GM13977 (cell line): ENCODE measurements at regions not wholly inside any gene's neighbourhood (a gene's known extent, or its start where the extent isn't known, plus 50 kb on each side); places are given as distances from the start of the nearest gene placed in this dataset.

ENCODE experiments used
- DNase-seq: peaks from one replicate; pipeline ENCODE4 v3.0.0; 2012; ENCODE audit warnings: low spot score
- in situ Hi-C: fragments of 300-500 bp; cut with MboI; formaldehyde crosslinking; loops from one replicate; pipeline ENCODE4 v1.12.0; 2022; ENCODE audit warnings: low sequenced_read_pairs, low pct_unique_long_range_greater_than_20kb, mixed read lengths, inconsistent platforms; ENCODE audit not compliant: unreplicated experiment
- TF ChIP-seq, protein P1 (sequence below): IDR thresholded peaks from 2 replicates; pipeline ENCODE4 v1.5.1; 2012; ENCODE audit warnings: mild to moderate bottlenecking, control low read depth; ENCODE audit not compliant: insufficient read depth; ENCODE audit errors: extremely low read depth, missing control alignments

DNA sequence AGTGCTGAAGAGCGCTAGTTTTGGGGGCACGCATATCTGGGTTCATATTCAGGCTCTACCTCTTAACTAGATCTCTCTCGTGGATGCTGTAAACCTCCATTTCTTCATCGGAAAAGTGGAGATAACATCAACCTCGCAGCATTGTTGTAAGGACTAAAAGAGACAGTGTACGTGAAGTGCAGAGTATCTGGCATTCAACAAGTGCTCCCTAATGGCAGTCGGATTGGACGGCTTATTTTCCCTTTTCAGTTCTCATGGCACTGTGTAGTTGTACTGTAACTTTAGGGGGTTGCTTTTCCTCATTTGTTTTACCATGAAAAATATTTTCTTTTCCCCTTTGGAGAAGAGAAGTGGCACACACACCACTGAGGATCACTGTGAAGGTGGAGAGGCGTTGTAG, 51.4 kb upstream of the ESX1 start:
- in situ Hi-C loops = no loop called here
- DNase-seq = no peak
- TF ChIP-seq, protein P1, sequence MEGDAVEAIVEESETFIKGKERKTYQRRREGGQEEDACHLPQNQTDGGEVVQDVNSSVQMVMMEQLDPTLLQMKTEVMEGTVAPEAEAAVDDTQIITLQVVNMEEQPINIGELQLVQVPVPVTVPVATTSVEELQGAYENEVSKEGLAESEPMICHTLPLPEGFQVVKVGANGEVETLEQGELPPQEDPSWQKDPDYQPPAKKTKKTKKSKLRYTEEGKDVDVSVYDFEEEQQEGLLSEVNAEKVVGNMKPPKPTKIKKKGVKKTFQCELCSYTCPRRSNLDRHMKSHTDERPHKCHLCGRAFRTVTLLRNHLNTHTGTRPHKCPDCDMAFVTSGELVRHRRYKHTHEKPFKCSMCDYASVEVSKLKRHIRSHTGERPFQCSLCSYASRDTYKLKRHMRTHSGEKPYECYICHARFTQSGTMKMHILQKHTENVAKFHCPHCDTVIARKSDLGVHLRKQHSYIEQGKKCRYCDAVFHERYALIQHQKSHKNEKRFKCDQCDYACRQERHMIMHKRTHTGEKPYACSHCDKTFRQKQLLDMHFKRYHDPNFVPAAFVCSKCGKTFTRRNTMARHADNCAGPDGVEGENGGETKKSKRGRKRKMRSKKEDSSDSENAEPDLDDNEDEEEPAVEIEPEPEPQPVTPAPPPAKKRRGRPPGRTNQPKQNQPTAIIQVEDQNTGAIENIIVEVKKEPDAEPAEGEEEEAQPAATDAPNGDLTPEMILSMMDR = no peak
